K562 (cell line): ENCODE measurements at regions not wholly inside any gene's neighbourhood (a gene's known extent, or its start where the extent isn't known, plus 50 kb on each side); places are given as distances from the start of the nearest gene placed in this dataset.

Experiments
- CBX3 ChIP-seq, 2 experiments: IDR thresholded peaks; 1 replicate in 1 of 2; 2 replicates in 1 of 2; pipeline ENCODE4 v1.6.1; 2012; ENCODE audit warnings: inconsistent platforms in 2 of 2, low read length in 2 of 2, borderline replicate concordance in 1 of 2, control low read depth in 1 of 2
- E2F6 ChIP-seq, 2 experiments: IDR thresholded peaks; 2 replicates each; pipeline ENCODE4 v1.6.1; 2011; ENCODE audit warnings: borderline replicate concordance in 1 of 2, control low read depth in 1 of 2, low read depth in 1 of 2, low read length in 1 of 2, mild to moderate bottlenecking in 1 of 2, mixed read lengths in 1 of 2, moderate library complexity in 1 of 2; ENCODE audit not compliant: insufficient read depth in 1 of 2, insufficient read length in 1 of 2, poor library complexity in 1 of 2, severe bottlenecking in 1 of 2; ENCODE audit errors: extremely low read depth in 1 of 2
- GABPB1 ChIP-seq: sonication (generic); formaldehyde crosslinking; IDR thresholded peaks from 2 replicates; pipeline ENCODE4 v1.8.0; 2022; ENCODE audit warnings: mild to moderate bottlenecking, missing genetic modification reagents
- POLR2A ChIP-seq: fragments of 450-650 bp; conservative IDR thresholded peaks from 2 replicates; pipeline ENCODE4 v1.6.1; 2016
- RBM17 ChIP-seq: fragments of 200-400 bp; formaldehyde crosslinking; IDR thresholded peaks from 2 replicates; pipeline ENCODE4 v1.6.1; 2017; ENCODE audit warnings: low read depth, mild to moderate bottlenecking, low read length, borderline replicate concordance
- ZC3H11A ChIP-seq: IDR thresholded peaks from 2 replicates; pipeline ENCODE4 v1.6.1; 2012; ENCODE audit warnings: low read depth, low read length, improper control_type of control experiment
- ZNF398 ChIP-seq: fragments of 250-450 bp; sonication (Bioruptor Pico); IDR thresholded peaks from 2 replicates; pipeline ENCODE4 v1.8.0; 2021; ENCODE audit warnings: moderate library complexity, mild to moderate bottlenecking, inconsistent platforms
- ZZZ3 ChIP-seq: fragments of 450-650 bp; IDR thresholded peaks from 2 replicates; pipeline ENCODE4 v1.6.1; 2016; ENCODE audit warnings: antibody characterized with exemption, mild to moderate bottlenecking, moderate library complexity

DNA sequence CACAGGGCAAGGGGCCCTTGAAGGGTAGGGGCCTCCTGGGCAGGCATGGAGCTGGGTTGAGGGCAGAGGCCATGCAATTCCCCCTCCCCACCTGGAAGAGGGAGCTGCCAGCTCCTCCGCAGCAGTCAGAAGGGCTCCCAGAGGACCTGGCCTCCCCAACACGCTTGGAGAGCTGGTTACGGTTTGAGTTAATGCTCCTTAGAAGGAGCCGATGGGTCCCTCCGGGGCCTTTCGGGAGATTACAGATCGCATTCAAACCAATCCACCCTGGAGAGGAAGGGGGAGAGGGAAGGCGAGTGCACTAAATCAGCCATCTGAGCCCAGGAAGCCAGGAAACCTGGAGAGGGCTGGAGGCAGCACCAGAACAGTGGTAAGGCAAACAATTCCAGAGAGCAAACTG is 106.3 kb upstream of the CSF3R start:
- TF ChIP-seq GABPB1 (CRISPR knock-in tag), result no peak
- TF ChIP-seq ZC3H11A, result no peak
- TF ChIP-seq RBM17, result no peak
- TF ChIP-seq ZZZ3, result no peak
- no peak for TF ChIP-seq E2F6 (IDR thresholded peaks at IDR 0.05; ENCODE audit: borderline replicate concordance in 1 of 2, extremely low read depth in 1 of 2, insufficient read depth in 1 of 2, insufficient read length in 1 of 2, low read depth in 1 of 2, low read length in 1 of 2, poor library complexity in 1 of 2, severe bottlenecking in 1 of 2)
- no peak for TF ChIP-seq CBX3 (IDR thresholded peaks at IDR 0.05; ENCODE audit: borderline replicate concordance in 1 of 2, low read length in 2 of 2)
- TF ChIP-seq POLR2A, result no peak
- TF ChIP-seq ZNF398 (CRISPR knock-in tag), result no peak
